ENCODE measurements at regions not wholly inside any gene's neighbourhood (a gene's known extent, or its start where the extent isn't known, plus 50 kb on each side); places are given as distances from the start of the nearest gene placed in this dataset.

DNA sequence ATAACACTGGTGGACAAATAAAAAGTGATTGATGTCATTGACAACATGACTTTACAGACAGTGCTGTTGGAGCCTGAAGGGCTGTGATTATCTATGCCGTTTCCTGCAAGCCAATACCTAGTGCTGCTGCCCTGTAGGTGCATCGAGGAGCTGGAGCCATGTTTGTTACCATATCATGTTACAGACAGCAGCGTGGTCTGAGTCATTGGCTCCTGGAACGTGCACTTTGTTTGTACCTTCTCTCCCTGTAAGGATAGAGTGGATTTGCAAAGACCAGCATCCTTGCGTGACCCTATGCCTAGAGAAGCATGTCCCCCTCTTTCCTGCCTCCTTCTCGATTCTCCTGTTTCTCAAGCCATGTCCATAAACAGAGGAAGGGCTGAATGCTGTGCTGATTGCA, 597.2 kb downstream of the TYW1 start:
- H3K9me3 ChIP-seq = no peaks in the 10 kb centered on the region
- H3K27me3 ChIP-seq = no peaks in the 10 kb centered on the region
- H3K4me1 ChIP-seq (ENCODE audit: insufficient read depth) = no peaks in the 10 kb centered on the region
- no peak for DNase-seq
- intact Hi-C loops (cut with DNase I) = no loop called here
- WGBS, 3 donors = 35 to 45% (median 38%) methylated on average over 6 of the region's 6 CpGs
- TF ChIP-seq POLR2A (IDR thresholded peaks at IDR 0.05) (no peak), EP300 (IDR thresholded peaks at IDR 0.05) (no peak)
- TF ChIP-seq, protein P1, sequence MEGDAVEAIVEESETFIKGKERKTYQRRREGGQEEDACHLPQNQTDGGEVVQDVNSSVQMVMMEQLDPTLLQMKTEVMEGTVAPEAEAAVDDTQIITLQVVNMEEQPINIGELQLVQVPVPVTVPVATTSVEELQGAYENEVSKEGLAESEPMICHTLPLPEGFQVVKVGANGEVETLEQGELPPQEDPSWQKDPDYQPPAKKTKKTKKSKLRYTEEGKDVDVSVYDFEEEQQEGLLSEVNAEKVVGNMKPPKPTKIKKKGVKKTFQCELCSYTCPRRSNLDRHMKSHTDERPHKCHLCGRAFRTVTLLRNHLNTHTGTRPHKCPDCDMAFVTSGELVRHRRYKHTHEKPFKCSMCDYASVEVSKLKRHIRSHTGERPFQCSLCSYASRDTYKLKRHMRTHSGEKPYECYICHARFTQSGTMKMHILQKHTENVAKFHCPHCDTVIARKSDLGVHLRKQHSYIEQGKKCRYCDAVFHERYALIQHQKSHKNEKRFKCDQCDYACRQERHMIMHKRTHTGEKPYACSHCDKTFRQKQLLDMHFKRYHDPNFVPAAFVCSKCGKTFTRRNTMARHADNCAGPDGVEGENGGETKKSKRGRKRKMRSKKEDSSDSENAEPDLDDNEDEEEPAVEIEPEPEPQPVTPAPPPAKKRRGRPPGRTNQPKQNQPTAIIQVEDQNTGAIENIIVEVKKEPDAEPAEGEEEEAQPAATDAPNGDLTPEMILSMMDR (IDR thresholded peaks at IDR 0.05) = no peak
- no peak overlapping the region for H3K27ac ChIP-seq
- H3K4me3 ChIP-seq = no peak overlapping the region
- no peaks in the 10 kb centered on the region for H3K36me3 ChIP-seq

DNA sequence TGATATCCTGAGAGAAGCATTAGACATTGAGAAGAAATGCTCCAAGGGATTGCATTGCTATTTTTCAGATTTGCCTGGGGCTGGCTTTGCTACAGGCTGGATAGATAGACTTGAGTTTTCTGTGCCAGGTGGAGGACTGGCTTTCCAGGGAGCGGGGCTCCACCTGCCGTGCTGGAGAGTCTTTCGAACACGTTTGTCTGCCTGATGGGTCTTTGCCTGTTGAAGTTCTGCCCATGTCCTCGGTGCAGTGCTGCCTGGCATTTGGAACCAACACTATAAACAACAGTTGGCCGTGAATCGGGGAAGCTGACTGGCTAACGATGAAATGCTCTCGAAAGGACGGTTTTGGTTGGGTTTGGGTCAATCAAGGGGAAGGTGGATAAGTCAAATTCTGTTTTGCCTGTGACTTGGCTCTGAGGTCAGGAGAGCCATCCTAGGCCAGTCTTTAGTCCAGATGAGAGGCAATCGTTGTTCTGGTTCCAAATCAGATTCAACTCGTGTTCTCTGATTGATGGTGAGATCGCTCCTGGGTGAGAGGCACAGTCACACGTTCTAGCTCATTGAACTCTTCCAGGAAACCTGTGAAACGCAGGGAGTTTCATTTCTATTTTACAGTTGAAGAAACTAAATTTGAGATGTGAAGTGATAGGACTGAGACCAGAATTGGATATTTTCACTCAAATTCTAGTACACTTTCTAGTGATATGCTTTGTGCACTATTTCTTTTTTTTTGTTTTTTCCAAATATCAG, 599.0 kb downstream of the TYW1 start:
- intact Hi-C loops (cut with DNase I) = no loop called here
- WGBS, 3 donors = 80 to 84% (median 82%) methylated on average over 15 of the region's 15 CpGs

DNA sequence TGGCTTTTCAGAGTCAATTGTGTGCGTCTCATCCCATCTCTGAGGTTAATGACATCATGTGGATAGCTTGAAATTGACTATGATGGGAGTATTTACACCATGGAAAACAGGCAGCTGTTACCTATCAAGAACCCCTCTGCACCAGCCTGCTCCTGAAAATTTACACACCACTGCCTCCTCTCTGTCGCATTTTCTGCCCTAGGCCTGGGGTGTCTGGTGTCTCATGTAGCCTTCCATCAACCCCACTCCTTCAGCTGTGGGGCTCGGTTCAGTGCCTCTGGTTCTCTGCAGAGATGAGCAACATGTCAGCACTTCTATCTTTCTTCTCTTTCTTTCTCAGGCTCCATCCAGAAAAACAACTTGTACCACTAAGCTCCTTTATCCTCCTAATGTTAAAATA, 600.5 kb downstream of the TYW1 start:
- Histone ChIP-seq H3K4me3 (no peak overlapping the region), H3K9me3 (no peaks in the 10 kb centered on the region), H3K4me1 (ENCODE audit: insufficient read depth) (no peaks in the 10 kb centered on the region), H3K27me3 (no peaks in the 10 kb centered on the region), H3K36me3 (no peaks in the 10 kb centered on the region), H3K27ac (no peak overlapping the region)
- no peak for DNase-seq
- WGBS, 3 donors = 85 to 90% (median 86%) methylated on average over 3 of the region's 3 CpGs
- intact Hi-C loops (cut with DNase I) = no loop called here
- TF ChIP-seq EP300 (IDR thresholded peaks at IDR 0.05) (no peak), POLR2A (IDR thresholded peaks at IDR 0.05) (no peak)
- TF ChIP-seq, protein P1 (IDR thresholded peaks at IDR 0.05) = no peak

More for the DNA sequence above, 599.0 kb downstream of the TYW1 start:
- no peak for TF ChIP-seq EP300 (IDR thresholded peaks at IDR 0.05)
- TF ChIP-seq, protein P1 (IDR thresholded peaks at IDR 0.05) = no peak
- Histone ChIP-seq H3K9me3 (no peaks in the 10 kb centered on the region), H3K27me3 (no peaks in the 10 kb centered on the region), H3K27ac (no peak overlapping the region), H3K4me3 (no peak overlapping the region), H3K36me3 (no peaks in the 10 kb centered on the region), H3K4me1 (ENCODE audit: insufficient read depth) (no peaks in the 10 kb centered on the region)
- no peak for DNase-seq

DNA sequence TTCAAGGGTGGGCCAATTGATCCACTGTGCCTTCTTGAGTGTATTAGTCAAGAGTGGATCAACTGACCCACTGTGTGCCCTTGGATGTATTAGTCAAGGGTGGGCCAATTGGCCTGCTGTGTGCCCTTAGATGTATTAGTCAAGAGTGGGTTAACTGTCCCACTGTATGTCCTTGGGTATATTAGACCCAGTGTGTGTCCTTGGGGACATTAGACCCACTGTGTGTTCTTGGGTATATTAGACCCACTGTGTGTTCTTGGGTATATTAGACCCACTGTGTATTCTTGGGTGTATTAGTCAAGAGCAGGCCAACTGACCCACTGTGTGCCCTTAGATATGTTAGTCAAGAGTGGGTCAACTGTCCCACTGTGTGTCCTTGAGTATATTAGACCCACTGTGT, 601.8 kb downstream of the TYW1 start:
- intact Hi-C loops (cut with DNase I) = no loop called here
- no peak overlapping the region for H3K4me3 ChIP-seq
- no peak overlapping the region for H3K27ac ChIP-seq
- TF ChIP-seq, protein P1 (IDR thresholded peaks at IDR 0.05) = no peak
- no peak for TF ChIP-seq POLR2A (IDR thresholded peaks at IDR 0.05)
- TF ChIP-seq EP300 (IDR thresholded peaks at IDR 0.05) = no peak
- no peaks in the 10 kb centered on the region for H3K27me3 ChIP-seq
- no peaks in the 10 kb centered on the region for H3K4me1 ChIP-seq (ENCODE audit: insufficient read depth)
- no peaks in the 10 kb centered on the region for H3K9me3 ChIP-seq
- DNase-seq = no peak
- no peaks in the 10 kb centered on the region for H3K36me3 ChIP-seq

Data from ovary (tissue), 7 donors.